ENCODE measurements at regions not wholly inside any gene's neighbourhood (a gene's known extent, or its start where the extent isn't known, plus 50 kb on each side); places are given as distances from the start of the nearest gene placed in this dataset.

- Histone ChIP-seq H3K23ac (ENCODE audit: insufficient read length, low read depth, low read length) (no peak overlapping the region), H3K4ac (ENCODE audit: low read depth, low read length) (no peak overlapping the region), H4K8ac (replicated peaks; ENCODE audit: insufficient read length, low read depth, low read length) (no peak overlapping the region), H4K5ac (ENCODE audit: insufficient read length, low read depth, low read length) (no peak overlapping the region), H3K79me1 (ENCODE audit: insufficient read depth, low read depth, low read length, poor library complexity, severe bottlenecking) (no peaks in the 10 kb centered on the region), H3K4me1 (ENCODE audit: insufficient read depth, low read length) (no peaks in the 10 kb centered on the region; the same call in 1 of the 2 replicates), H2AK5ac (ENCODE audit: insufficient read length, low read length) (no peak overlapping the region), H3T11ph (ENCODE audit: low read length) (no peak overlapping the region), H2BK120ac (ENCODE audit: low read depth, low read length, poor library complexity, severe bottlenecking) (no peak overlapping the region), H2BK20ac (ENCODE audit: low read depth, low read length, poor library complexity, severe bottlenecking) (no peak overlapping the region), H2BK12ac (ENCODE audit: insufficient read length, low read depth, low read length) (no peak overlapping the region), H4K20me1 (ENCODE audit: control insufficient read depth, insufficient read depth, insufficient read length) (no peaks in the 10 kb centered on the region), H3K9me3 (ENCODE audit: control insufficient read depth, low read depth, low read length) (peaks cover 9% of the 10 kb centered on the region), H3K27me3 (ENCODE audit: insufficient read depth, low read length) (no peaks in the 10 kb centered on the region), H2AFZ (ENCODE audit: low read length) (no peak overlapping the region), H2BK15ac (ENCODE audit: low read depth, low read length) (no peak overlapping the region), H3K27ac (ENCODE audit: insufficient read length, low read depth, low read length) (no peak overlapping the region), H3K56ac (ENCODE audit: insufficient read length, low read depth, low read length) (no peak overlapping the region), H3K14ac (ENCODE audit: insufficient read depth, low read length) (no peak overlapping the region), H3K18ac (ENCODE audit: insufficient read length, low read depth, low read length) (no peak overlapping the region), H4K91ac (ENCODE audit: insufficient read length, low read depth, low read length) (no peak overlapping the region), H3K4me2 (ENCODE audit: insufficient read depth, insufficient read length, low read length) (no peak overlapping the region), H3K79me2 (ENCODE audit: insufficient read depth, low read length) (0 out of 2 replicates have a peak, but pooled peaks cover 4% of the 10 kb centered on the region), H3K23me2 (ENCODE audit: insufficient read length, low read depth, low read length, poor library complexity, severe bottlenecking) (no peaks in the 10 kb centered on the region), H3K9ac (ENCODE audit: extremely low read depth, insufficient read length, low read length) (no peak overlapping the region), H2BK5ac (ENCODE audit: insufficient read length, low read length) (no peak overlapping the region)
- H3K4me1 Mint-ChIP-seq, result peaks cover 7 to 10% of the 10 kb centered on the region in 2 experiments
- no peaks in the 10 kb centered on the region; the same call in 1 of the 2 replicates for H3K27me3 Mint-ChIP-seq (ENCODE audit: low read depth)
- TF ChIP-seq, protein P1, sequence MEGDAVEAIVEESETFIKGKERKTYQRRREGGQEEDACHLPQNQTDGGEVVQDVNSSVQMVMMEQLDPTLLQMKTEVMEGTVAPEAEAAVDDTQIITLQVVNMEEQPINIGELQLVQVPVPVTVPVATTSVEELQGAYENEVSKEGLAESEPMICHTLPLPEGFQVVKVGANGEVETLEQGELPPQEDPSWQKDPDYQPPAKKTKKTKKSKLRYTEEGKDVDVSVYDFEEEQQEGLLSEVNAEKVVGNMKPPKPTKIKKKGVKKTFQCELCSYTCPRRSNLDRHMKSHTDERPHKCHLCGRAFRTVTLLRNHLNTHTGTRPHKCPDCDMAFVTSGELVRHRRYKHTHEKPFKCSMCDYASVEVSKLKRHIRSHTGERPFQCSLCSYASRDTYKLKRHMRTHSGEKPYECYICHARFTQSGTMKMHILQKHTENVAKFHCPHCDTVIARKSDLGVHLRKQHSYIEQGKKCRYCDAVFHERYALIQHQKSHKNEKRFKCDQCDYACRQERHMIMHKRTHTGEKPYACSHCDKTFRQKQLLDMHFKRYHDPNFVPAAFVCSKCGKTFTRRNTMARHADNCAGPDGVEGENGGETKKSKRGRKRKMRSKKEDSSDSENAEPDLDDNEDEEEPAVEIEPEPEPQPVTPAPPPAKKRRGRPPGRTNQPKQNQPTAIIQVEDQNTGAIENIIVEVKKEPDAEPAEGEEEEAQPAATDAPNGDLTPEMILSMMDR (conservative IDR thresholded peaks at IDR 0.05), result no peak
- no CpG with 5 or more reads among the region's 3 CpGs for WGBS (ENCODE audit: extremely low coverage, insufficient read length, low lambda C conversion rate)
- H3K9me3 Mint-ChIP-seq, result peaks cover 0 to 3% of the 10 kb centered on the region in 2 experiments; a peak in 2 of 5 replicates
- no peak overlapping the region; a peak in 1 of 7 replicates for H3K27ac Mint-ChIP-seq
- H3K36me3 Mint-ChIP-seq (ENCODE audit: insufficient read depth in 1 of 3, low read depth in 3 of 3), result no peaks in the 10 kb centered on the region
- DNase-seq, result no peak
- no peak overlapping the region for H3K4me3 Mint-ChIP-seq
Measured at GRCh38 chrX:99413317-99413716, 996.8 kb downstream of the PCDH19 start.

Measured in H9 (cell line).